Mammary epithelial cell (primary cell): ENCODE measurements at regions not wholly inside any gene's neighbourhood (a gene's known extent, or its start where the extent isn't known, plus 50 kb on each side); places are given as distances from the start of the nearest gene placed in this dataset.

Experiments
- EZH2 ChIP-seq: IDR thresholded peaks from 2 replicates; pipeline ENCODE4 v1.6.1; 2012; ENCODE audit warnings: low read length, inconsistent platforms, borderline replicate concordance
- TF ChIP-seq, protein P1 (sequence below), 2 donors: IDR thresholded peaks in 1 of 2; conservative IDR thresholded peaks in 1 of 2; 2 replicates each; pipeline ENCODE4 v1.5.1; 2011 to 2012; ENCODE audit warnings: inconsistent platforms in 2 of 2, low read length in 2 of 2, mild to moderate bottlenecking in 2 of 2, control low read depth in 1 of 2, low read depth in 1 of 2; ENCODE audit not compliant: insufficient read depth in 1 of 2; ENCODE audit errors: extremely low read depth in 1 of 2

GRCh38 chr4:11097725-11098124, 331.0 kb downstream of the HS3ST1 start:
- TF ChIP-seq, protein P1, sequence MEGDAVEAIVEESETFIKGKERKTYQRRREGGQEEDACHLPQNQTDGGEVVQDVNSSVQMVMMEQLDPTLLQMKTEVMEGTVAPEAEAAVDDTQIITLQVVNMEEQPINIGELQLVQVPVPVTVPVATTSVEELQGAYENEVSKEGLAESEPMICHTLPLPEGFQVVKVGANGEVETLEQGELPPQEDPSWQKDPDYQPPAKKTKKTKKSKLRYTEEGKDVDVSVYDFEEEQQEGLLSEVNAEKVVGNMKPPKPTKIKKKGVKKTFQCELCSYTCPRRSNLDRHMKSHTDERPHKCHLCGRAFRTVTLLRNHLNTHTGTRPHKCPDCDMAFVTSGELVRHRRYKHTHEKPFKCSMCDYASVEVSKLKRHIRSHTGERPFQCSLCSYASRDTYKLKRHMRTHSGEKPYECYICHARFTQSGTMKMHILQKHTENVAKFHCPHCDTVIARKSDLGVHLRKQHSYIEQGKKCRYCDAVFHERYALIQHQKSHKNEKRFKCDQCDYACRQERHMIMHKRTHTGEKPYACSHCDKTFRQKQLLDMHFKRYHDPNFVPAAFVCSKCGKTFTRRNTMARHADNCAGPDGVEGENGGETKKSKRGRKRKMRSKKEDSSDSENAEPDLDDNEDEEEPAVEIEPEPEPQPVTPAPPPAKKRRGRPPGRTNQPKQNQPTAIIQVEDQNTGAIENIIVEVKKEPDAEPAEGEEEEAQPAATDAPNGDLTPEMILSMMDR (conservative IDR thresholded peaks at IDR 0.05 in 1 of 2, IDR thresholded peaks at IDR 0.05 in 1 of 2; ENCODE audit: extremely low read depth in 1 of 2, insufficient read depth in 1 of 2, low read depth in 1 of 2, low read length in 2 of 2) = no peak
- no peak for TF ChIP-seq EZH2
